ENCODE measurements at regions not wholly inside any gene's neighbourhood (a gene's known extent, or its start where the extent isn't known, plus 50 kb on each side); places are given as distances from the start of the nearest gene placed in this dataset.

- DNase-seq = no peak
Measured at GRCh38 chr4:96102541-96103026, 262.7 kb downstream of the PDHA2 start.

GRCh38 chr4:96103086-96103485, 263.2 kb downstream of the PDHA2 start:
- no peak for DNase-seq

GRCh38 chr4:96108146-96108545, 268.3 kb downstream of the PDHA2 start:
- no peak for DNase-seq

- DNase-seq = no peak
Measured at GRCh38 chr4:96112631-96113030, 272.7 kb downstream of the PDHA2 start.

- DNase-seq = no peak
Measured at GRCh38 chr4:96120206-96120605, 280.3 kb downstream of the PDHA2 start.

- no peak for DNase-seq
Measured at GRCh38 chr4:96126227-96126626, 286.3 kb downstream of the PDHA2 start.

GRCh38 chr4:96131186-96131585, 291.3 kb downstream of the PDHA2 start:
- DNase-seq = no peak

GRCh38 chr4:96134806-96135205, 294.9 kb downstream of the PDHA2 start:
- no peak for DNase-seq

- DNase-seq = no peak
Measured at GRCh38 chr4:96136056-96136455, 296.2 kb downstream of the PDHA2 start.

GRCh38 chr4:96139251-96139929, 299.5 kb downstream of the PDHA2 start:
- DNase-seq = no peak

GRCh38 chr4:96145601-96146000, 305.7 kb downstream of the PDHA2 start:
- no peak for DNase-seq

- no peak for DNase-seq
Measured at GRCh38 chr4:96146686-96147085, 306.8 kb downstream of the PDHA2 start.

GRCh38 chr4:96149894-96150293, 310.0 kb downstream of the PDHA2 start:
- DNase-seq = no peak

GRCh38 chr4:96150466-96150865, 310.6 kb downstream of the PDHA2 start:
- DNase-seq = no peak

- no peak for DNase-seq
Measured at GRCh38 chr4:96152824-96153223, 312.9 kb downstream of the PDHA2 start.

GRCh38 chr4:96154676-96155075, 314.8 kb downstream of the PDHA2 start:
- no peak for DNase-seq

- DNase-seq = no peak
Measured at GRCh38 chr4:96162636-96163035, 322.7 kb downstream of the PDHA2 start.

GRCh38 chr4:96164814-96165351, 325.0 kb downstream of the PDHA2 start:
- DNase-seq = no peak

GRCh38 chr4:96166806-96167205, 326.9 kb downstream of the PDHA2 start:
- no peak for DNase-seq

- no peak for DNase-seq
Measured at GRCh38 chr4:96170198-96170597, 330.3 kb downstream of the PDHA2 start.

- DNase-seq = no peak
Measured at GRCh38 chr4:96173756-96174155, 333.9 kb downstream of the PDHA2 start.

GRCh38 chr4:96175871-96176270, 336.0 kb downstream of the PDHA2 start:
- no peak for DNase-seq

- DNase-seq = peak; percentile 84
Measured at GRCh38 chr4:96183611-96184010, 343.7 kb downstream of the PDHA2 start.

GRCh38 chr4:96186593-96186992, 346.7 kb downstream of the PDHA2 start:
- DNase-seq = no peak

- no peak for DNase-seq
Measured at GRCh38 chr4:96189761-96190160, 349.9 kb downstream of the PDHA2 start.

Measured in COR-L47 (cell line).